ACC112 (cell line): ENCODE measurements at regions not wholly inside any gene's neighbourhood (a gene's known extent, or its start where the extent isn't known, plus 50 kb on each side); places are given as distances from the start of the nearest gene placed in this dataset.

ENCODE experiments used
- H2AFZ ChIP-seq: fragments of 200-600 bp; sonication (generic); one replicate; pipeline ENCODE4 v1.6.0; 2017; ENCODE audit warnings: antibody characterized with exemption, low read length; ENCODE audit not compliant: unreplicated experiment
- H3K27ac ChIP-seq: fragments of 200-600 bp; sonication (generic); 2 replicates; pipeline ENCODE4 v1.5.1; 2014; ENCODE audit warnings: low read depth, mild to moderate bottlenecking, antibody characterized with exemption, low read length, moderate library complexity
- H3K27me3 ChIP-seq: fragments of 200-600 bp; sonication (generic); 2 replicates; pipeline ENCODE4 v1.6.1; 2014; ENCODE audit warnings: mild to moderate bottlenecking, antibody characterized with exemption, low read length, moderate library complexity, mixed read lengths; ENCODE audit not compliant: insufficient read depth
- H3K36me3 ChIP-seq: fragments of 200-600 bp; sonication (generic); 2 replicates; pipeline ENCODE4 v1.6.1; 2016; ENCODE audit warnings: mild to moderate bottlenecking, antibody characterized with exemption, low read length, moderate library complexity, mixed read lengths; ENCODE audit not compliant: insufficient read depth
- H3K4me1 ChIP-seq: fragments of 200-600 bp; sonication (generic); one replicate; pipeline ENCODE4 v1.6.1; 2016; ENCODE audit warnings: low read length, mixed read lengths; ENCODE audit not compliant: insufficient read depth, unreplicated experiment, control insufficient read depth
- H3K4me3 ChIP-seq: fragments of 200-600 bp; sonication (generic); 2 replicates; pipeline ENCODE4 v1.5.1; 2014; ENCODE audit warnings: mild to moderate bottlenecking, low read depth, low read length
- H3K79me2 ChIP-seq: fragments of 200-600 bp; sonication (generic); one replicate; pipeline ENCODE4 v1.6.0; 2016; ENCODE audit warnings: low read length; ENCODE audit not compliant: control insufficient read depth, unreplicated experiment, insufficient read depth

- Histone ChIP-seq H3K4me3 (no peak overlapping the region), H3K27me3 (peaks cover 10% of the 10 kb centered on the region), H3K27ac (no peak overlapping the region), H3K4me1 (no peaks in the 10 kb centered on the region), H3K79me2 (no peaks in the 10 kb centered on the region), H3K36me3 (no peaks in the 10 kb centered on the region), H2AFZ (no peak overlapping the region)
These were observed 181.4 kb downstream of the GAS1 start for GRCh38 chr9:86765746-86766430.

GRCh38 chr9:86764671-86765343 lies 182.5 kb downstream of the GAS1 start:
- Histone ChIP-seq H3K27me3 (peaks cover 8% of the 10 kb centered on the region; the same call in 1 of the 2 replicates), H3K36me3 (no peaks in the 10 kb centered on the region), H3K27ac (no peak overlapping the region), H2AFZ (no peak overlapping the region), H3K4me1 (no peaks in the 10 kb centered on the region), H3K79me2 (no peaks in the 10 kb centered on the region), H3K4me3 (no peak overlapping the region)

- Histone ChIP-seq H3K4me1 (no peaks in the 10 kb centered on the region), H3K4me3 (no peak overlapping the region), H3K27ac (no peak overlapping the region), H3K27me3 (peaks cover 8% of the 10 kb centered on the region; the same call in 1 of the 2 replicates), H3K79me2 (no peaks in the 10 kb centered on the region), H2AFZ (no peak overlapping the region), H3K36me3 (no peaks in the 10 kb centered on the region)
These were observed 183.1 kb downstream of the GAS1 start for GRCh38 chr9:86764221-86764624.

- Histone ChIP-seq H3K36me3 (no peaks in the 10 kb centered on the region), H3K4me3 (no peak overlapping the region), H3K27ac (no peak overlapping the region), H3K4me1 (no peaks in the 10 kb centered on the region), H2AFZ (no peak overlapping the region), H3K79me2 (no peaks in the 10 kb centered on the region), H3K27me3 (peaks cover 6% of the 10 kb centered on the region; the same call in 1 of the 2 replicates)
These were observed 183.5 kb downstream of the GAS1 start for GRCh38 chr9:86763791-86764190.

GRCh38 chr9:86757382-86757720 lies 190.0 kb downstream of the GAS1 start:
- Histone ChIP-seq H3K27ac (no peak overlapping the region), H3K4me3 (no peak overlapping the region), H2AFZ (no peak overlapping the region), H3K4me1 (no peaks in the 10 kb centered on the region), H3K27me3 (peaks cover 16% of the 10 kb centered on the region), H3K36me3 (no peaks in the 10 kb centered on the region), H3K79me2 (no peaks in the 10 kb centered on the region)

- Histone ChIP-seq H3K79me2 (no peaks in the 10 kb centered on the region), H3K4me1 (no peaks in the 10 kb centered on the region), H3K36me3 (no peaks in the 10 kb centered on the region), H3K4me3 (no peak overlapping the region), H3K27me3 (peaks cover 15% of the 10 kb centered on the region), H3K27ac (no peak overlapping the region), H2AFZ (no peak overlapping the region)
These were observed 190.5 kb downstream of the GAS1 start for GRCh38 chr9:86756576-86757381.

GRCh38 chr9:86755561-86755941 lies 191.8 kb downstream of the GAS1 start:
- H3K36me3 ChIP-seq = no peaks in the 10 kb centered on the region
- H3K4me1 ChIP-seq = no peaks in the 10 kb centered on the region
- H3K4me3 ChIP-seq = no peak overlapping the region
- no peaks in the 10 kb centered on the region for H3K79me2 ChIP-seq
- peaks cover 15% of the 10 kb centered on the region for H3K27me3 ChIP-seq
- no peak overlapping the region for H3K27ac ChIP-seq
- no peak overlapping the region for H2AFZ ChIP-seq

- Histone ChIP-seq H3K36me3 (no peaks in the 10 kb centered on the region), H2AFZ (no peak overlapping the region), H3K27me3 (peaks cover 15% of the 10 kb centered on the region), H3K27ac (no peak overlapping the region), H3K79me2 (no peaks in the 10 kb centered on the region), H3K4me3 (no peak overlapping the region), H3K4me1 (no peaks in the 10 kb centered on the region)
These were observed 192.4 kb downstream of the GAS1 start for GRCh38 chr9:86754581-86755560.

- Histone ChIP-seq H3K36me3 (no peaks in the 10 kb centered on the region), H3K79me2 (no peaks in the 10 kb centered on the region), H3K4me1 (no peaks in the 10 kb centered on the region), H3K27me3 (peaks cover 18% of the 10 kb centered on the region), H2AFZ (no peak overlapping the region), H3K4me3 (no peak overlapping the region), H3K27ac (no peak overlapping the region)
These were observed 193.5 kb downstream of the GAS1 start for GRCh38 chr9:86753836-86754235.

- Histone ChIP-seq H3K36me3 (no peaks in the 10 kb centered on the region), H3K27ac (no peak overlapping the region)
These were observed 194.6 kb downstream of the GAS1 start for GRCh38 chr9:86752733-86753132.

More at GRCh38 chr9:86752733-86753132, 194.6 kb downstream of the GAS1 start:
- Histone ChIP-seq H3K27me3 (peaks cover 20% of the 10 kb centered on the region), H3K4me3 (no peak overlapping the region), H3K4me1 (no peaks in the 10 kb centered on the region), H3K79me2 (no peaks in the 10 kb centered on the region), H2AFZ (no peak overlapping the region)
